ENCODE measurements at regions not wholly inside any gene's neighbourhood (a gene's known extent, or its start where the extent isn't known, plus 50 kb on each side); places are given as distances from the start of the nearest gene placed in this dataset.
A peak's percentile ranks its signal among the peaks of the same experiment; 100 is the strongest.

DNA sequence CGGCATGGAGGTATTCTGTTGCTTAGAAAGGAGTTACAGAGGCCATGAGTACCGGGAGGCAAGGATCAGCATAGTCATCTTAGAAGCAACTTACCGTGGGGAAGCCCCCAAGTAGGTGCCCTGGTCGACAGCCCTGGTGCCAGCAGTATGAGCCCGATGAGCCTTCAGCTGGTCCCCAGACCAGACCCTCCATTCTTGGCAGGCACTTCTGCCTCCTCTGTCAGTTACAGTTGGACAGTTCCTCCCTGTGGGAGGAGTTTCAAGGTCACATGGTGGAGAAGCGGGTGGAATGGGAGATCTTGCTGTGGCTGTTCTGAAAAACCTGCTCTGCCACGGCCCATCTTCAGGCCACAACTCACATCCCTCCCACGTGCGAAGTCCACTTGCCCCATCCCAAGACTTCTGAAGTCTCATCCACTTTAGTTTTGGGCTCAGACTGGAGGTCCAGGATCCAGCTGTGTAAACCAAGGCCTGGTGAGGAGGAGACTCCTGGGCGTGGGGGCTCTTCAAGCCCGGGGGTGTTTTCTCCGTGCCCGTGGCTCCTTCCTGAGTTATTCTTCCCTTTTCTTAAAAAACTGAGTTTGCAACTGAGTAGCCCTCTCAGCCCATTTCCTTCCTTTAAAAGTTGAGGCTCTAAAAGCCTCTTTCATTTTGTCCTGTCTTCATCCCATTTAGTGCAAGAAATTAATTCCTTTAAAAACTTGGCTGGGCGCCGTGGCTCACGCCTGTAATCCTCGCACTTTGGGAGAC lies 133.5 kb downstream of the SEC14L1 start:
- no CpG with 5 or more reads among the region's 17 CpGs for WGBS, 2 donors (ENCODE audit: extremely low coverage in 2 of 2, insufficient read length in 2 of 2, insufficient replicate concordance in 1 of 2)
- Histone ChIP-seq H2AFZ (ENCODE audit: low read length) (no peak overlapping the region), H2BK15ac (ENCODE audit: low read length) (no peak overlapping the region), H3K18ac (ENCODE audit: low read length) (no peak overlapping the region), H3K4me2 (ENCODE audit: insufficient read depth, low read length, poor library complexity, severe bottlenecking) (no peak overlapping the region), H3K79me1 (ENCODE audit: low read depth, low read length) (no peaks in the 10 kb centered on the region), H2AK5ac (ENCODE audit: low read depth, low read length) (peak overlapping the region; percentile 22), H3K27me3 (ENCODE audit: control insufficient read depth in 3 of 3, insufficient read depth in 3 of 3, low read depth in 1 of 3, low read length in 3 of 3) (peaks cover 0 to 4% (median 2%) of the 10 kb centered on the region in 3 experiments), H3K36me3 (replicated peaks in 1 of 2; ENCODE audit: control insufficient read depth in 2 of 2, insufficient read depth in 2 of 2, low read length in 2 of 2) (no peaks in the 10 kb centered on the region), H3K23ac (ENCODE audit: low read depth, low read length, poor library complexity) (no peak overlapping the region), H3K14ac (ENCODE audit: low read length) (no peak overlapping the region), H3K4me1 (ENCODE audit: control insufficient read depth in 2 of 2, insufficient read depth in 1 of 2, low read depth in 1 of 2, low read length in 2 of 2) (no peaks in the 10 kb centered on the region), H2BK12ac (ENCODE audit: low read length) (no peak overlapping the region), H3K27ac (replicated peaks; ENCODE audit: low read length) (no peak overlapping the region), H2BK120ac (ENCODE audit: low read depth, low read length) (no peak overlapping the region), H3K9me3 (replicated peaks in 1 of 2; ENCODE audit: control insufficient read depth in 2 of 2, insufficient read depth in 1 of 2, low read depth in 1 of 2, low read length in 2 of 2) (no peaks in the 10 kb centered on the region), H2BK5ac (ENCODE audit: low read length) (peak overlapping the region; percentile 57), H4K8ac (ENCODE audit: low read depth, low read length) (peak overlapping the region; percentile 84), H3K4me3 (ENCODE audit: low read length in 2 of 2) (no peak overlapping the region), H3K9ac (ENCODE audit: low read depth, low read length, poor library complexity) (no peak overlapping the region), H3K4ac (ENCODE audit: low read length) (no peak overlapping the region), H4K91ac (ENCODE audit: low read depth, low read length, poor library complexity) (no peak overlapping the region)
- no peak for DNase-seq (ENCODE audit: low spot score)

DNA sequence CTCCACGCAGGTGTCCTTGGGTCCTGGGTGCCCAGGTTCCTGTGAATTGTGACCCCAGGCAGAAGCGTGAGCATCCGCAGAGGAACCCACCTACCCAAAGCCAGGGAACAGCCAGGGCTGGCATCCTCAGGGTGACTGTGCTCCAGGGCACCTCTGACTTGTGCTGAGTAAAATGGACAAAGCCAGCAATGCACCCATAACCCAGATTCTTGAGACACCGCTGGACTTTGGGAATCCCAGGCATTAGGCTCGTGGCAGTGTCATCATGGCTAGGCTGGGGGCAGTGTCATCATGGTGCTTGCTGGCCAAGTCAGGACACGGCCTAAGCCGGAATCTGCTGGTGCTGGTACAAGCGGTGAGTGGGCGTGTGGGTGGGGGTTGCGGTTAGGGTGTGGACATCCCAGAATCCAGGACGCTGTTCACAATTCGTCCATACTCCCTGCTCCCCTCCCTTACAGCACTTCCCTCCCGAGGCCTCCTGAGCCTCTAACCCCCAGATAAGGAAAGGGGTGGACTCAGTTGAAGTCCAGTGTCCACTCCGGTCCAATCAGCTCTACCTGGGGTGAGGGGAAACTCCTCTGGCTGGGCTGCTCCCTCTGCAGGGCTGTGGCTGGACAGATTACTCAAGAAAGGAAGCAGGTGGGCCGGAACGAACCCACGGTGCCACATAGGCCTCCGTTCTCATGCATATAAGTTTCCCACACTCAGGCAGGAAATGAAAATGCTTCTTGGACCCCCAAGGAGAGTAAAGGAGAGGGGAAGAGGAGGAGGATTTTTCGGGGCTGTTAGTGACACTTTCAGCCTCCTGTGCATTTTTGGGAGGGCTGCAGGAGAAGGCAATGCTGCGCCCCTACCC lies 138.9 kb downstream of the SEC14L1 start:
- Histone ChIP-seq H3K36me3 (replicated peaks in 1 of 2; ENCODE audit: control insufficient read depth in 2 of 2, insufficient read depth in 2 of 2, low read length in 2 of 2) (no peaks in the 10 kb centered on the region), H2BK5ac (ENCODE audit: low read length) (no peak overlapping the region), H2BK120ac (ENCODE audit: low read depth, low read length) (peak overlapping the region; percentile 67), H3K9ac (ENCODE audit: low read depth, low read length, poor library complexity) (peak overlapping the region; percentile 64), H3K79me1 (ENCODE audit: low read depth, low read length) (no peaks in the 10 kb centered on the region), H3K4me1 (ENCODE audit: control insufficient read depth in 2 of 2, insufficient read depth in 1 of 2, low read depth in 1 of 2, low read length in 2 of 2) (peaks cover 3 to 13% of the 10 kb centered on the region in 2 donors), H3K4me3 (ENCODE audit: low read length in 2 of 2) (no peak overlapping the region), H4K91ac (ENCODE audit: low read depth, low read length, poor library complexity) (no peak overlapping the region), H2AK5ac (ENCODE audit: low read depth, low read length) (peak overlapping the region; percentile 63), H2BK12ac (ENCODE audit: low read length) (no peak overlapping the region), H3K9me3 (replicated peaks in 1 of 2; ENCODE audit: control insufficient read depth in 2 of 2, insufficient read depth in 1 of 2, low read depth in 1 of 2, low read length in 2 of 2) (no peaks in the 10 kb centered on the region), H3K4ac (ENCODE audit: low read length) (no peak overlapping the region), H3K27ac (replicated peaks; ENCODE audit: low read length) (no peak overlapping the region), H4K8ac (ENCODE audit: low read depth, low read length) (no peak overlapping the region), H3K18ac (ENCODE audit: low read length) (peak overlapping the region; percentile 81), H3K4me2 (ENCODE audit: insufficient read depth, low read length, poor library complexity, severe bottlenecking) (no peak overlapping the region), H3K23ac (ENCODE audit: low read depth, low read length, poor library complexity) (no peak overlapping the region), H3K14ac (ENCODE audit: low read length) (no peak overlapping the region), H2AFZ (ENCODE audit: low read length) (no peak overlapping the region), H2BK15ac (ENCODE audit: low read length) (peak overlapping the region; percentile 79), H3K27me3 (ENCODE audit: control insufficient read depth in 3 of 3, insufficient read depth in 3 of 3, low read depth in 1 of 3, low read length in 3 of 3) (peaks cover 4 to 44% (median 33%) of the 10 kb centered on the region in 3 experiments)
- no peak for DNase-seq (ENCODE audit: low spot score)
- WGBS, 2 donors (ENCODE audit: extremely low coverage in 2 of 2, insufficient read length in 2 of 2, insufficient replicate concordance in 1 of 2): no CpG with 5 or more reads among the region's 20 CpGs

DNA sequence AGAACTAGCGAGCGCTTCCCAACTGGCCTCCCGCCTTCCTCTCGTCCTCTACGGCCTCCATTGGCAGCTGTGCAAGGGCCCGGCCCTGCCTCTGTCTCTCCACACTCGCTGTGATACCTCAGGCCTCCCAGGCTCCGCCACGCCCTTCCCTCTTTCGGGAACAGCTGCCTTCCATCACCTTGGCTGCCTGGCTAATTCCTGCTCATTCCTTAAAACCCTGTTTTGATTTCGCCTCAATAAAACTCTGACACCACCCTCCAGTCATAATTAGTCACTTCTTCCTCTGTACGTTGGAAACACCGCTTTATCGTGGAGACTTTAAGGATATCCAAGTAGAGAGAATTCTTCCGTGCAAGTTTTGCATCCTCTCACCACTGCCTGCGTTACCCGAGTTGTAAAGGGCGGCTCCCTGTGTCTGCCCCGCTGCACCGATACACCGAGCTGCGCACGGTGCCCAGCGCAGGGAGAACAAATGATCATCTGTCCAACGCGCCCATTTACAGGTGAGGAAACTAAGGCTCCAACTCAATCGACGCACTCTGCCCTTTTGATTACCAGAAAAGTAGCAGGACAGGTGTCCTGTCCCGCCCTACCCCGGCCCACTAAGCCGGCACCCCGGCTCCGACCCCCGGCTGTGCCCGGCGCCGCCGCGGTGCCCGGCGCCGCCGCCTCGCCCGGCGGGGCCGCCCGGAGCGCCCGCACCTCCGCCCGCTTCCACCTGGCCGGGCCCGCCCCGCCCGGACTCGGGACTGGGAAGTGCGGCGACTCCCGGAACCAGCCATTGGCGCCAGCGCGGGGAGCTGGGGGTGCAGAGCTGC lies 139.7 kb downstream of the SEC14L1 start:
- no peak overlapping the region for H3K23ac ChIP-seq (ENCODE audit: low read depth, low read length, poor library complexity)
- peak overlapping the region; percentile 66 for H2BK5ac ChIP-seq (ENCODE audit: low read length)
- WGBS, 2 donors (ENCODE audit: extremely low coverage in 2 of 2, insufficient read length in 2 of 2, insufficient replicate concordance in 1 of 2): no CpG with 5 or more reads among the region's 63 CpGs
- no peak overlapping the region for H3K4ac ChIP-seq (ENCODE audit: low read length)
- H3K4me2 ChIP-seq (ENCODE audit: insufficient read depth, low read length, poor library complexity, severe bottlenecking): peak overlapping the region; percentile 89
- peak overlapping the region; percentile 63 for H2AK5ac ChIP-seq (ENCODE audit: low read depth, low read length)
- no peak overlapping the region for H2BK15ac ChIP-seq (ENCODE audit: low read length)
- no peak overlapping the region for H3K9ac ChIP-seq (ENCODE audit: low read depth, low read length, poor library complexity)
- DNase-seq (ENCODE audit: low spot score): no peak
- peak overlapping the region; percentile 67 for H2BK120ac ChIP-seq (ENCODE audit: low read depth, low read length)
- no peak overlapping the region for H2BK12ac ChIP-seq (ENCODE audit: low read length)
- no peaks in the 10 kb centered on the region for H3K79me1 ChIP-seq (ENCODE audit: low read depth, low read length)
- H3K14ac ChIP-seq (ENCODE audit: low read length): no peak overlapping the region
- peak overlapping the region; percentile 81 for H3K18ac ChIP-seq (ENCODE audit: low read length)
- H4K91ac ChIP-seq (ENCODE audit: low read depth, low read length, poor library complexity): no peak overlapping the region
- H3K36me3 ChIP-seq (replicated peaks in 1 of 2; ENCODE audit: control insufficient read depth in 2 of 2, insufficient read depth in 2 of 2, low read length in 2 of 2): no peaks in the 10 kb centered on the region
- peaks cover 4 to 44% (median 33%) of the 10 kb centered on the region in 3 experiments for H3K27me3 ChIP-seq (ENCODE audit: control insufficient read depth in 3 of 3, insufficient read depth in 3 of 3, low read depth in 1 of 3, low read length in 3 of 3)
- no peak overlapping the region for H4K8ac ChIP-seq (ENCODE audit: low read depth, low read length)
- peaks cover 3 to 13% of the 10 kb centered on the region in 2 donors for H3K4me1 ChIP-seq (ENCODE audit: control insufficient read depth in 2 of 2, insufficient read depth in 1 of 2, low read depth in 1 of 2, low read length in 2 of 2)
- no peak overlapping the region for H3K27ac ChIP-seq (replicated peaks; ENCODE audit: low read length)
- H3K9me3 ChIP-seq (replicated peaks in 1 of 2; ENCODE audit: control insufficient read depth in 2 of 2, insufficient read depth in 1 of 2, low read depth in 1 of 2, low read length in 2 of 2): no peaks in the 10 kb centered on the region
- peak overlapping the region; percentile 32 to 79 for H3K4me3 ChIP-seq (ENCODE audit: low read length in 2 of 2)
- peak overlapping the region; percentile 59 for H2AFZ ChIP-seq (ENCODE audit: low read length)
